ENCODE measurements at regions not wholly inside any gene's neighbourhood (a gene's known extent, or its start where the extent isn't known, plus 50 kb on each side); places are given as distances from the start of the nearest gene placed in this dataset.
"Not testable (repeated sequence)": the region's sequence is repeated elsewhere in the genome, so short reads cannot be mapped to it uniquely, and the experiment has no call there.

DNA sequence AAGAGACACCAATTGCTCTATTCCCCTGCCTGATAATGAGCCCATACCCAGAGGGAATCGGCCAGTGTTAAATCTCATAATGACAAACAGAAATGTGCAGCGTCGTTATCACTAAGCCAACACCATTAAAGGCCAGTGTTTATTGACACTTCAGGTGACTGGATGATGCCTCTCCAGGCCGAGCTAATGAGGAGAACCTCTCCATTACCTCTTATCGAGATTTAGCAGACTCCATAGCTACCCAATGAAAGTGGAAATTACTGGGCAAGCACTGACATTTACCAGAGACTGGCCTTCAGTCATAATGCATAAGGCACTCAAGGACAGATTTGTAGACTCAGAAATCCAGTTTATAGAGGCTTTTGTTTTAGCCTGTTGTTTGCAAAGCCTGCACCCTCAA is 669.5 kb downstream of the MAFB start:
- no peaks in the 10 kb centered on the region for H3K9me3 ChIP-seq
- no peak for ATAC-seq
- no peak overlapping the region for H3K4me3 ChIP-seq
- no peaks in the 10 kb centered on the region for H3K36me3 ChIP-seq (ENCODE audit: low read depth)
- intact Hi-C loops (cut with DNase I, micrococcal nuclease), result no loop called here
- no peak for DNase-seq
- TF ChIP-seq, protein P1, sequence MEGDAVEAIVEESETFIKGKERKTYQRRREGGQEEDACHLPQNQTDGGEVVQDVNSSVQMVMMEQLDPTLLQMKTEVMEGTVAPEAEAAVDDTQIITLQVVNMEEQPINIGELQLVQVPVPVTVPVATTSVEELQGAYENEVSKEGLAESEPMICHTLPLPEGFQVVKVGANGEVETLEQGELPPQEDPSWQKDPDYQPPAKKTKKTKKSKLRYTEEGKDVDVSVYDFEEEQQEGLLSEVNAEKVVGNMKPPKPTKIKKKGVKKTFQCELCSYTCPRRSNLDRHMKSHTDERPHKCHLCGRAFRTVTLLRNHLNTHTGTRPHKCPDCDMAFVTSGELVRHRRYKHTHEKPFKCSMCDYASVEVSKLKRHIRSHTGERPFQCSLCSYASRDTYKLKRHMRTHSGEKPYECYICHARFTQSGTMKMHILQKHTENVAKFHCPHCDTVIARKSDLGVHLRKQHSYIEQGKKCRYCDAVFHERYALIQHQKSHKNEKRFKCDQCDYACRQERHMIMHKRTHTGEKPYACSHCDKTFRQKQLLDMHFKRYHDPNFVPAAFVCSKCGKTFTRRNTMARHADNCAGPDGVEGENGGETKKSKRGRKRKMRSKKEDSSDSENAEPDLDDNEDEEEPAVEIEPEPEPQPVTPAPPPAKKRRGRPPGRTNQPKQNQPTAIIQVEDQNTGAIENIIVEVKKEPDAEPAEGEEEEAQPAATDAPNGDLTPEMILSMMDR (IDR thresholded peaks at IDR 0.05), result no peak
- H3K4me1 ChIP-seq (ENCODE audit: low read depth), result no peaks in the 10 kb centered on the region

DNA sequence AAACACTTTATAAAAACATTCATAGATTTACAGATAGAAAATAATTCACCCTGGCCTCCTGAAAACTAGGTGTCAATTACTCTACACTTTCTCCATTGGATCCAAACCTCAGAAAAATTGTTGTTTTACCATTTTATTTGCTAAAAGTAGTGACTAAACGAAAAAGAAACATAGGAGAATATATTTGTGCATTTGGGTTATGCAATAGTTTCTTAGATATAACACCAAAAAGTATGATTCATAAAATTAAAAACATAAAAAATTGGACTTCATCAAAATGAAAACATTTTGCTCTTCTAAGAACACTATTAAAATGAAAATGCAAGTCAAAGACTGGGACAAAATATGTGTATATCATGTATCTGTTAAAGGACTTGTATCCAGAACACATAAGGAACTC is 671.3 kb downstream of the MAFB start:
- intact Hi-C loops (cut with DNase I, micrococcal nuclease), result no loop called here
- no peak overlapping the region for H3K4me3 ChIP-seq
- TF ChIP-seq, protein P1 (IDR thresholded peaks at IDR 0.05), result no peak

DNA sequence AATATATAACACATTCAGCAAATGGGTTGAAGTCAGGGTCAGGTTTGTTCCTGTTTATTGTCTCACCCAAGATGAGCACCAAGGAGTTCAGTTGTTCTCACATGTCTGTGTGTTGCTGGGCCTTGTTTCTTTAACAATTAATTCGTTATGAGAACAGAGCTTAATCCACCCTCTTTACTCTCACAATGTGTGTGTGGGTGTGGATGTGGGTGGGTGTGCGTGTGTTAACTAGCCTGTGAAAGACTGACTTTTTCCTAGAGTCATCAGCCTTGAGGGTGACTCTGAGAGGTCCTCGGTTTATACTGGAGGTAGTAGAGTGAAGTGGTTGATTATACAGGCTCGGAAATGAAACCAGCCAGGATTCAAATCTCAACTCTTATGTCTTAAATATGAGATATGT is 672.1 kb downstream of the MAFB start:
- intact Hi-C loops (cut with DNase I, micrococcal nuclease), result no loop called here
- Histone ChIP-seq H3K36me3 (ENCODE audit: low read depth) (no peaks in the 10 kb centered on the region), H3K4me1 (ENCODE audit: low read depth) (no peaks in the 10 kb centered on the region), H3K9me3 (no peaks in the 10 kb centered on the region), H3K4me3 (no peak overlapping the region)
- no peak for DNase-seq
- TF ChIP-seq, protein P1 (IDR thresholded peaks at IDR 0.05), result no peak
- ATAC-seq, result no peak

More for the DNA sequence above, 671.3 kb downstream of the MAFB start:
- DNase-seq (no peak), ATAC-seq (no peak)
- Histone ChIP-seq H3K4me1 (ENCODE audit: low read depth) (no peaks in the 10 kb centered on the region), H3K36me3 (ENCODE audit: low read depth) (no peaks in the 10 kb centered on the region), H3K9me3 (no peaks in the 10 kb centered on the region)

DNA sequence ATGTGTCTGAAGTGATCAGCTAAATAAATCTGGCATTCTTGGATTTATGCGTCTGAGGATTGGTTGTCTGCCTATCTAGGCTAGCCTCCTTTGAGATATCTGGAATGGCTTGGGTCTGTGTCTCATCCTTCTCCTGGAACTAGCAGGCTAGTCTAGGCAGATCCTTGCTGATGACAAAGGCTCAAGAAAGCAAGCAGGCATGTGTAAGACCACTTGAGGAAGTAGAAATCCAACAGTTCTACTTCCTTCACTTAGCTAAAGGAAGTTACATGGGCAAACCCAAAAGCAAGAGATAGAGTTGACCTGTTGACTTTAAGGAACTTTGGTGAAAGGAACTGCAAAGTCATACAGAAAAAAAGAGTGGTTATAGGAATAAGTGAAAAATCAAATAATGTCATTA is 672.6 kb downstream of the MAFB start:
- ATAC-seq (no peak), DNase-seq (no peak)
- TF ChIP-seq, protein P1 (IDR thresholded peaks at IDR 0.05), result no peak
- intact Hi-C loops (cut with DNase I, micrococcal nuclease), result no loop called here
- no peaks in the 10 kb centered on the region for H3K4me1 ChIP-seq (ENCODE audit: low read depth)
- no peaks in the 10 kb centered on the region for H3K9me3 ChIP-seq
- no peak overlapping the region for H3K4me3 ChIP-seq
- H3K36me3 ChIP-seq (ENCODE audit: low read depth), result no peaks in the 10 kb centered on the region

DNA sequence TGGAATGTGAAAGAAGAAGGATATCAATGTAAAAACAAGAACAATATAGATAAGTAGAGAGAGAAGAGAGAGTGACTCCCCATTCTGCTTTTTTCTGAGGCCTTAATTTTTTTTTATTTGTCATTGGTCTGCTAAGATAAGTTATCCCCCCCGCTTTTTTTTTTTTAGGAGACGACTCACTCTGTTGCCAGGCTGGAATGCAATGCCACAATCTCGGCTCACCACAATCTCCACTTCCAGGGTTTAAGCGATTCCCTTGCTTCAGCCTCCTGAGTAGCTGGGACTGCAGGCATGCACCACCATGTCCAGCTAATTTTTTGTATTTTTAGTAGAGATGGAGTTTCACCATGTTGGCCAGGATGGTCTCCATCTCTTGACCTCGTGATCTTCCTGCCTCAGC is 677.0 kb downstream of the MAFB start:
- H3K4me1 ChIP-seq (ENCODE audit: low read depth); H3K36me3 ChIP-seq (ENCODE audit: low read depth); H3K9me3 ChIP-seq; H3K4me3 ChIP-seq; intact Hi-C loops (cut with DNase I, micrococcal nuclease); DNase-seq; ATAC-seq: not testable (repeated sequence)

DNA sequence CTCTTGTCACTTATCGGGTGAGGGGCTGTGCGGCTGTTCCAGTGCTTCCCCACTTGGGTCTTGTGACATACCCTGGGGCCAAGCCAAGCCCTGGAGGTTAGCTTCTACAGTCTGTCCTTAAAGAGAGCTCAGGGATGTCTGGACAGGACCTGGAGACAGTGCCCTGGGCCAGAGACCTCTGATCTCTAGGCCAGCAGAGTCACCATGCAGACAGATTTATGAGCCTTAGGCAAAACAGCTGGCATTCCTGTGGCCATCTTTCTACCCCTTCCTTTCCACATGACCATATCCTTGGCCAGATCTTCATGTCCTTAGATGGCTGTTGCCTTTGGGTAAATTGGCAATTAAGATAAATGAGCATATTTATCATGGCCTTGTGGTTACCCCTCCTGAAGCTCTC is 678.6 kb downstream of the MAFB start:
- no peaks in the 10 kb centered on the region for H3K9me3 ChIP-seq
- H3K4me1 ChIP-seq (ENCODE audit: low read depth), result no peaks in the 10 kb centered on the region
- intact Hi-C loops (cut with DNase I, micrococcal nuclease), result no loop called here
- ATAC-seq (no peak), DNase-seq (no peak)
- H3K36me3 ChIP-seq (ENCODE audit: low read depth), result no peaks in the 10 kb centered on the region
- H3K4me3 ChIP-seq, result no peak overlapping the region
- TF ChIP-seq, protein P1 (IDR thresholded peaks at IDR 0.05), result no peak
